ENCODE measurements at regions not wholly inside any gene's neighbourhood (a gene's known extent, or its start where the extent isn't known, plus 50 kb on each side); places are given as distances from the start of the nearest gene placed in this dataset.

DNA sequence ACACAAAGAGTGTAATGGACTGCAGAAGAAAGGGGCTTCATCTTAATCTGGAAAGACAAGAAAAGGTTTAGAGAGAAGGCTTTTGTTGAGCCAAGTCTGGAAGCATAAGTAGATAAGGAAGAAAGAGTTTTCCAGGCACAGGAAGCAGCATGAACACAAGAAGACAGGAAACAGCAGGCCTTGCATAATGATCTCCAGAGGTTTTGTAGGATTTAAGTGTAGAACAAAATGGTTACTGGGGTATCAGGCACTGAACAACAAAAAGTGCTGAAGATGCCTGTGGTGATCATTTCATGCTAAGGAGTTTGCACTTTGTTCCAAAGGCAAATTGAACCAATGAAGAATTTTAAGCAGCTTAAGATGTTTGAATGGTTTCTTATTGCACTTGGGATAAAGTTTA lies 281.6 kb upstream of the TANK start:
- H3K27ac ChIP-seq (replicated peaks): peak overlapping the region; percentile 25
- DNase-seq: no peak
- H3K36me3 ChIP-seq: no peaks in the 10 kb centered on the region
- peaks cover 4% of the 10 kb centered on the region for H3K4me1 ChIP-seq
- no peaks in the 10 kb centered on the region for H3K9me3 ChIP-seq (replicated peaks)
- H3K27me3 ChIP-seq (ENCODE audit: low read depth): no peaks in the 10 kb centered on the region
- TF ChIP-seq, protein P1, sequence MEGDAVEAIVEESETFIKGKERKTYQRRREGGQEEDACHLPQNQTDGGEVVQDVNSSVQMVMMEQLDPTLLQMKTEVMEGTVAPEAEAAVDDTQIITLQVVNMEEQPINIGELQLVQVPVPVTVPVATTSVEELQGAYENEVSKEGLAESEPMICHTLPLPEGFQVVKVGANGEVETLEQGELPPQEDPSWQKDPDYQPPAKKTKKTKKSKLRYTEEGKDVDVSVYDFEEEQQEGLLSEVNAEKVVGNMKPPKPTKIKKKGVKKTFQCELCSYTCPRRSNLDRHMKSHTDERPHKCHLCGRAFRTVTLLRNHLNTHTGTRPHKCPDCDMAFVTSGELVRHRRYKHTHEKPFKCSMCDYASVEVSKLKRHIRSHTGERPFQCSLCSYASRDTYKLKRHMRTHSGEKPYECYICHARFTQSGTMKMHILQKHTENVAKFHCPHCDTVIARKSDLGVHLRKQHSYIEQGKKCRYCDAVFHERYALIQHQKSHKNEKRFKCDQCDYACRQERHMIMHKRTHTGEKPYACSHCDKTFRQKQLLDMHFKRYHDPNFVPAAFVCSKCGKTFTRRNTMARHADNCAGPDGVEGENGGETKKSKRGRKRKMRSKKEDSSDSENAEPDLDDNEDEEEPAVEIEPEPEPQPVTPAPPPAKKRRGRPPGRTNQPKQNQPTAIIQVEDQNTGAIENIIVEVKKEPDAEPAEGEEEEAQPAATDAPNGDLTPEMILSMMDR (IDR thresholded peaks at IDR 0.05; ENCODE audit: borderline replicate concordance): no peak
- intact Hi-C loops (cut with micrococcal nuclease): no loop called here
- H3K4me3 ChIP-seq: no peak overlapping the region

DNA sequence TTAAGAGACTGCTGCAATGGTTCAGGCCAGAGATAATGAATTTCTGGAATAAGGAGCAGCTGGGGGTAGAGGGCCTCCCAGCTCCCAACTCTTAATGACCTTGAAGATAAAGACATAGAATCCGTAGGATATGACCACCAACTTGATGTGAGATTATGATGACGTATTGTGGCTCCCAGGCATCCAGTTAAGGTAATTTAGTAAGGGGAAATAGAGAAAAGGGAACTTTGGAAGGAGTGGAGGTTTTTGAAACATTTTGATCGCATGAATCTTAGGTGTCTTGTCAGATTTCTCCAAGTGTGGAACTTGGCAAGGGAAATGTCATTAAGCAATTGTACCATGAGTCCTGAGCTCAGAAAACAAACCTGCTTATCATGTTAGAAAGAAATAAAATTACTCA lies 277.3 kb upstream of the TANK start:
- DNase-seq: no peak
- Histone ChIP-seq H3K27ac (replicated peaks) (no peak overlapping the region), H3K27me3 (ENCODE audit: low read depth) (no peaks in the 10 kb centered on the region), H3K9me3 (replicated peaks) (no peaks in the 10 kb centered on the region), H3K4me3 (no peak overlapping the region), H3K36me3 (no peaks in the 10 kb centered on the region), H3K4me1 (peaks cover 4% of the 10 kb centered on the region)
- intact Hi-C loops (cut with micrococcal nuclease): no loop called here
- TF ChIP-seq, protein P1 (IDR thresholded peaks at IDR 0.05; ENCODE audit: borderline replicate concordance): no peak

DNA sequence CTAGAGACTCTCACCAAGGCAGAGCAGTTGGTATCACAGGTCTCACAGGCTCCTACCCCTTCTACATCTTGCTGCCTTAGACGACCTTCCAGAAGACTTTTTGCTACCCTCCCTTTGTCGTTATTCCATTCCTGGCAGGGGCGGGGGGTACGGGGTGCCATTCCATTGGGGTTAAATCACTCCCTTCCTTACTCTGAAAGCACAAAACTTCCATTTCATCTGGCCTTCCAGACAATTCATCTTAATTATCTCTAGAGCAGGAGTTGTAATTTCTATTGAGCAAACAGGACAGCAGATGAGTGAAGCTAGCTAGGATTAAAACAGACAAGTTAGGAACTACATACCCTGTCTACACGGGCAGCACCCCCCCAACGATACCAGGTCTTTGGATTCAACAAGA lies 276.2 kb upstream of the TANK start:
- no peaks in the 10 kb centered on the region for H3K36me3 ChIP-seq
- H3K9me3 ChIP-seq (replicated peaks): no peaks in the 10 kb centered on the region
- no peak overlapping the region for H3K4me3 ChIP-seq
- TF ChIP-seq, protein P1 (IDR thresholded peaks at IDR 0.05; ENCODE audit: borderline replicate concordance): no peak
- no peak for DNase-seq
- intact Hi-C loops (cut with micrococcal nuclease): no loop called here
- H3K27me3 ChIP-seq (ENCODE audit: low read depth): no peaks in the 10 kb centered on the region
- no peaks in the 10 kb centered on the region for H3K4me1 ChIP-seq
- no peak overlapping the region for H3K27ac ChIP-seq (replicated peaks)

DNA sequence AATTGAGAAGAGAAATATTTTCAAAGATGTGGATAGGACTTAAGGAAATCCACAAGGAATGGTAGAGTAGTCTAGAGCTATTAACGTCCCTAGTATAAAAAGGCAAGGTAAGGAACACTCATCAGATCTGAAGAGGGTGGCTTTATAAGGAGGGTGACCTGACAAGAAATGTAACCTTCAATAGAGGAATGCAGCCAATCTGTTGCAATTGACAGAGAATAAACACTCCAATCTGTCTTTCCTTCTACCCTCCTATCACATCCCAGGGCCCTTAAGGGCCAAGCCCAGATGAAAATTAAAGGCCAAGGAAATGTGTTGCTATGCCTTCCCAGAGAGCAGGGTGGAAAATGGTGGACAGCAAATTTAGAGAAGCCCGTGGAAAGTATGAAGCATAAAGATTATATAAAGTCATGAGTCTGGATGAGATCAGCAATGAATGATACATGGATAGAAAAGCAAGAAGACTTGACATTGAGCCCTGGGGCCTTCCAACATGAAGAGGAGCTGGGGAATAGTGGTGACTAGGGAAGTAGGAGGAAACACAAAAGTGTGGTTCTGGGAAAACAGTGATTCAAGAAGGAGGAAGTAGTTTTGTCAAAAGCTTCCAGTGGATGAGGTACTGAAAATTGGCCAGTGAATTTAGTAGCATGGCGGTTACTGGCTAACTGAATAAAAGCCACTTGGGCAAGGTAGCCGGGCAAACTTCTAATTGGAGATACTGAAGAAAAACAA lies 270.6 kb upstream of the TANK start:
- H3K36me3 ChIP-seq: no peaks in the 10 kb centered on the region
- H3K27ac ChIP-seq (replicated peaks): no peak overlapping the region
- no peak for DNase-seq
- H3K4me1 ChIP-seq: peaks cover 10% of the 10 kb centered on the region
- no peak overlapping the region for H3K4me3 ChIP-seq
- intact Hi-C loops (cut with micrococcal nuclease): no loop called here
- TF ChIP-seq, protein P1 (IDR thresholded peaks at IDR 0.05; ENCODE audit: borderline replicate concordance): no peak
- H3K27me3 ChIP-seq (ENCODE audit: low read depth): no peaks in the 10 kb centered on the region
- H3K9me3 ChIP-seq (replicated peaks): no peaks in the 10 kb centered on the region

DNA sequence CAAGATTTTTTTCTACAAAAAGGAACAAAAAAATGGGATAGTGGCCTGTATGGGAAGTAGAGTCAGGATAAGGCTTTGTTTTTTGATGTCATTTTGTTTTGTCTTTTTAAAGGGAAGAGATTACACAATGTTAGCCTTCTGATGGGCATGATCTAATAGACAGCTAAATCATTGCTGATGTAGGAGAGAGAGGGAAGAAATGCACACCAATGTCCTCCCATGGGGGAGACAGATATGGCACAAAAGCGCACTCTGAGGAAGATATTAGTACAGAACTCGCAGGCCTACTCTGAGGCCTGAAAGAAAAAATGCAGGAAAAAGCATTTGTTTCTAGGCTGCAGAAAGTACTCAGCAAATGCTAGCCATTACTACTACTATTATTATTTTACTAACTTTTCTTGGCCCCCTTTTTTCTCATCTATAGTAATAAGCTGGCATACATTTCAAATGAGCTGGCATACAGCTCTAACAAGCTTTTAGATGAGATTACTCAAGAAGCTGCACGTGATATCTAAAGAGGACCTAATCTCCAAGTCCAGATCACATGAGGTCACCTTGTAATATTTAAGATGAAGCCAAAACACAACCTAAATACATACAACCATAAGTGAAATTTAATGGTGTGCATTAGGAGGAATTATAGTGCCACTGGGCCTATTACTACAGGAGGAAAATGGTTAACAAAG lies 269.4 kb upstream of the TANK start:
- intact Hi-C loops (cut with micrococcal nuclease): no loop called here
- no peak for DNase-seq
- H3K27me3 ChIP-seq (ENCODE audit: low read depth): no peaks in the 10 kb centered on the region
- H3K27ac ChIP-seq (replicated peaks): peak overlapping the region; percentile 31
- no peak overlapping the region for H3K4me3 ChIP-seq
- H3K9me3 ChIP-seq (replicated peaks): peaks cover under 1% of the 10 kb centered on the region
- no peaks in the 10 kb centered on the region for H3K36me3 ChIP-seq
- peaks cover 10% of the 10 kb centered on the region for H3K4me1 ChIP-seq
- TF ChIP-seq, protein P1 (IDR thresholded peaks at IDR 0.05; ENCODE audit: borderline replicate concordance): no peak
